8988T (cell line): ENCODE measurements at regions not wholly inside any gene's neighbourhood (a gene's known extent, or its start where the extent isn't known, plus 50 kb on each side); places are given as distances from the start of the nearest gene placed in this dataset.

ENCODE experiments used
- DNase-seq: peaks from one replicate; pipeline ENCODE4 v3.0.0; 2011

GRCh38 chr9:14391620-14392019, 77.7 kb upstream of the NFIB start:
- DNase-seq = no peak

GRCh38 chr9:14389657-14390056, 75.7 kb upstream of the NFIB start:
- DNase-seq = no peak

- DNase-seq = no peak
Measured at GRCh38 chr9:14389146-14389545, 75.2 kb upstream of the NFIB start.

- no peak for DNase-seq
Measured at GRCh38 chr9:14383773-14384172, 69.8 kb upstream of the NFIB start.

- DNase-seq = no peak
Measured at GRCh38 chr9:14383294-14383693, 69.4 kb upstream of the NFIB start.

- no peak for DNase-seq
Measured at GRCh38 chr9:14380061-14380836, 66.3 kb upstream of the NFIB start.

GRCh38 chr9:14379280-14379679, 65.3 kb upstream of the NFIB start:
- no peak for DNase-seq

GRCh38 chr9:14373706-14374105, 59.8 kb upstream of the NFIB start:
- no peak for DNase-seq

GRCh38 chr9:14373336-14373666, 59.4 kb upstream of the NFIB start:
- no peak for DNase-seq

- no peak for DNase-seq
Measured at GRCh38 chr9:14372437-14373335, 58.7 kb upstream of the NFIB start.

- DNase-seq = no peak
Measured at GRCh38 chr9:14369011-14369410, 55.1 kb upstream of the NFIB start.

GRCh38 chr9:14366076-14366475, 52.1 kb upstream of the NFIB start:
- DNase-seq = no peak

- DNase-seq = no peak
Measured at GRCh38 chr9:14365670-14366069, 51.7 kb upstream of the NFIB start.
